Activated B cell treated with CpG ODN at 0.5 μM for 24 hours (primary cell): ENCODE measurements at regions not wholly inside any gene's neighbourhood (a gene's known extent, or its start where the extent isn't known, plus 50 kb on each side); places are given as distances from the start of the nearest gene placed in this dataset.

Experiments used
- ATAC-seq: fragments of 200-7000 bp; cut with Tn5 transposase; one replicate; pipeline ENCODE4 v1.10.0; 2021; ENCODE audit warnings: low read depth, mild to moderate bottlenecking, moderate library complexity
- CTCF ChIA-PET: fragments of 350-600 bp; sonication (Branson Sonifier 250); formaldehyde crosslinking; loops from one replicate; lab custom pipeline; 2021; ENCODE audit warnings: antibody characterized with exemption; lab: Charles Lee
- POLR2A ChIA-PET: fragments of 350-600 bp; sonication (Branson Sonifier 250); formaldehyde crosslinking; loops from one replicate; lab custom pipeline; 2021; ENCODE audit warnings: antibody characterized with exemption; lab: Charles Lee
- DNase-seq: peaks from one replicate; pipeline ENCODE4 v3.0.0; 2022
- H3K27ac Mint-ChIP-seq: one replicate; pipeline ENCODE4 v1.8.0; 2020; ENCODE audit warnings: mixed read lengths
- H3K27me3 Mint-ChIP-seq: one replicate; pipeline ENCODE4 v1.8.0; 2021; ENCODE audit warnings: mixed read lengths
- H3K36me3 Mint-ChIP-seq: one replicate; pipeline ENCODE4 v1.8.0; 2021; ENCODE audit warnings: low read depth, mixed read lengths
- H3K4me1 Mint-ChIP-seq: one replicate; pipeline ENCODE4 v1.8.0; 2021; ENCODE audit warnings: mixed read lengths
- H3K4me3 Mint-ChIP-seq: one replicate; pipeline ENCODE4 v1.8.0; 2020; ENCODE audit warnings: mild to moderate bottlenecking, mixed read lengths
- H3K9me3 Mint-ChIP-seq: one replicate; pipeline ENCODE4 v1.8.0; 2020; ENCODE audit warnings: mixed read lengths
- intact Hi-C: fragments of 100-400 bp; cut with micrococcal nuclease; formaldehyde crosslinking; loops from one replicate; pipeline ENCODE4 v1.15.1; 2024
- TF ChIP-seq, protein P1 (sequence below): fragments of 200-600 bp; IDR thresholded peaks from one replicate; pipeline ENCODE4 v1.8.0; 2022; ENCODE audit warnings: antibody characterized with exemption, mild to moderate bottlenecking

DNA sequence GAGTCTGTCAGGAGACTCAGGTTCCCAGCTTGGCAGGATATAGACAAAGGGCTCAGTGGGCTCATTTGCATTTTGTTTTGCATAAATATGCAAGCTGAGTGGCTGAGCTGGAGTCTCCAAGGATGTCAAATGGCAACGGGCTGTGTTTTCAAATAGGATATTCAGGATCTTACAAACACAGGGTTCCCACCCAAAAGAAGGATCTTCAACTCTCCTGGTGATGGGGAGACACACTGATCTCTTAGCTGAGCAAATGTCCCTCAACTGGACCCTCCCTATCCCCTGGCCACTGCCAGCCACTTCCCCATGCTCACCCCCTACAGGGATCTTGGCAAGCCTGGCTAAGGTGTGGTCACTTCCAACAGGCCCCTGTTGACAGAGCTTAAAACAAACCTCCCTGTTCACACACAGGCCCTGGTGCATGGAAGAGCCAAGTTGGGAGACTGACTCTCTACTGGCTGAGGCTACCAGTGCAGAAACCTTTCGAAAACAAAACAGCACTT, 61.6 kb downstream of the SOX9 start:
- Mint-ChIP-seq H3K4me3 (no peak overlapping the region), H3K4me1 (no peaks in the 10 kb centered on the region), H3K27ac (no peak overlapping the region), H3K9me3 (no peaks in the 10 kb centered on the region), H3K36me3 (no peaks in the 10 kb centered on the region), H3K27me3 (no peaks in the 10 kb centered on the region)
- DNase-seq (no peak), ATAC-seq (no peak)
- TF ChIP-seq, protein P1, sequence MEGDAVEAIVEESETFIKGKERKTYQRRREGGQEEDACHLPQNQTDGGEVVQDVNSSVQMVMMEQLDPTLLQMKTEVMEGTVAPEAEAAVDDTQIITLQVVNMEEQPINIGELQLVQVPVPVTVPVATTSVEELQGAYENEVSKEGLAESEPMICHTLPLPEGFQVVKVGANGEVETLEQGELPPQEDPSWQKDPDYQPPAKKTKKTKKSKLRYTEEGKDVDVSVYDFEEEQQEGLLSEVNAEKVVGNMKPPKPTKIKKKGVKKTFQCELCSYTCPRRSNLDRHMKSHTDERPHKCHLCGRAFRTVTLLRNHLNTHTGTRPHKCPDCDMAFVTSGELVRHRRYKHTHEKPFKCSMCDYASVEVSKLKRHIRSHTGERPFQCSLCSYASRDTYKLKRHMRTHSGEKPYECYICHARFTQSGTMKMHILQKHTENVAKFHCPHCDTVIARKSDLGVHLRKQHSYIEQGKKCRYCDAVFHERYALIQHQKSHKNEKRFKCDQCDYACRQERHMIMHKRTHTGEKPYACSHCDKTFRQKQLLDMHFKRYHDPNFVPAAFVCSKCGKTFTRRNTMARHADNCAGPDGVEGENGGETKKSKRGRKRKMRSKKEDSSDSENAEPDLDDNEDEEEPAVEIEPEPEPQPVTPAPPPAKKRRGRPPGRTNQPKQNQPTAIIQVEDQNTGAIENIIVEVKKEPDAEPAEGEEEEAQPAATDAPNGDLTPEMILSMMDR, result no peak
- intact Hi-C loops, result no loop called here
- ChIA-PET POLR2A (no interaction called here), CTCF (interaction anchor here (0.6 kb wide), 1 partner anchor 34 kb away, joined by 3 read pairs; no protein-coding TSS in a partner anchor)

- ChIA-PET POLR2A (no interaction called here), CTCF (no interaction called here)
- TF ChIP-seq, protein P1, result no peak
- Mint-ChIP-seq H3K4me1 (no peaks in the 10 kb centered on the region), H3K36me3 (no peaks in the 10 kb centered on the region), H3K4me3 (no peak overlapping the region), H3K27me3 (no peaks in the 10 kb centered on the region), H3K9me3 (no peaks in the 10 kb centered on the region), H3K27ac (no peak overlapping the region)
- DNase-seq (no peak), ATAC-seq (no peak)
- intact Hi-C loops, result no loop called here
These were observed 62.4 kb downstream of the SOX9 start for GRCh38 chr17:72183194-72183685.

GRCh38 chr17:72184805-72185204, 64.0 kb downstream of the SOX9 start:
- TF ChIP-seq, protein P1, result no peak
- intact Hi-C loops, result no loop called here
- H3K4me3 Mint-ChIP-seq, result no peak overlapping the region
- no peaks in the 10 kb centered on the region for H3K4me1 Mint-ChIP-seq
- ChIA-PET CTCF (no interaction called here), POLR2A (no interaction called here)
- no peaks in the 10 kb centered on the region for H3K9me3 Mint-ChIP-seq
- no peaks in the 10 kb centered on the region for H3K27me3 Mint-ChIP-seq
- H3K36me3 Mint-ChIP-seq, result no peaks in the 10 kb centered on the region
- no peak for ATAC-seq
- DNase-seq, result no peak
- no peak overlapping the region for H3K27ac Mint-ChIP-seq

- no peak overlapping the region for H3K27ac Mint-ChIP-seq
- no peak overlapping the region for H3K4me3 Mint-ChIP-seq
- DNase-seq (no peak), ATAC-seq (no peak)
- H3K9me3 Mint-ChIP-seq, result no peaks in the 10 kb centered on the region
- CTCF ChIA-PET, result no interaction called here
- no peaks in the 10 kb centered on the region for H3K36me3 Mint-ChIP-seq
- TF ChIP-seq, protein P1, result no peak
- intact Hi-C loops, result no loop called here
- POLR2A ChIA-PET, result no interaction called here
- H3K27me3 Mint-ChIP-seq, result no peaks in the 10 kb centered on the region
- no peaks in the 10 kb centered on the region for H3K4me1 Mint-ChIP-seq
These were observed 64.7 kb downstream of the SOX9 start for GRCh38 chr17:72185564-72185963.

DNA sequence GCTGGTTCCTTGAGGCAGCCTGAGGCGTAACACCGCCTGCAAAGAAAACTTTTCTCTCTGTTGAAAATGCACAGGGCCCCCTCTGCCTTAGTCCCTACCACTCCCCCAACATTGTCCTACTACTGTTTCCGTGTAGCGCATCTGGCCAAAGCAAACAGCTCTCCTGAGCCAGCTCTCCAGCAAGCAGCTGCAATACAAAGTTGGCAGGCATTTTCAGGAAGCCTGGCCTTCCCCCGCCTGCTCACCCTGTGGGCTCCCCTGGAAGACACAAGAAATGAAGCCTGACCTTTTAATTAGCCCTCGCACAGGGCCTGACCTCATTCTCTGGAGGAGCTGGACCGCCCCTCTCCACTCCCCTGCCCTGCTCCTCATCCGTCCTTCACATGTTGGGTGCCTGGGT, 66.7 kb downstream of the SOX9 start:
- Mint-ChIP-seq H3K4me1 (no peaks in the 10 kb centered on the region), H3K4me3 (no peak overlapping the region), H3K27ac (no peak overlapping the region), H3K27me3 (no peaks in the 10 kb centered on the region), H3K9me3 (no peaks in the 10 kb centered on the region), H3K36me3 (no peaks in the 10 kb centered on the region)
- intact Hi-C loops, result no loop called here
- POLR2A ChIA-PET, result no interaction called here
- DNase-seq (no peak), ATAC-seq (no peak)
- TF ChIP-seq, protein P1, result no peak
- CTCF ChIA-PET, result no interaction called here
